OCI-LY1 (cell line): ENCODE measurements at regions not wholly inside any gene's neighbourhood (a gene's known extent, or its start where the extent isn't known, plus 50 kb on each side); places are given as distances from the start of the nearest gene placed in this dataset.

Experiments
- CTCF ChIP-seq: fragments of 200-600 bp; sonication (generic), shearing (Covaris generic); IDR thresholded peaks from 2 replicates; pipeline ENCODE4 v1.5.1; 2017; ENCODE audit warnings: mild to moderate bottlenecking, antibody characterized with exemption, low read length, moderate library complexity, mixed read lengths
- EZH2 ChIP-seq: fragments of 200-600 bp; sonication (generic), shearing (Covaris generic); IDR thresholded peaks from 2 replicates; pipeline ENCODE4 v1.8.0; 2017; ENCODE audit warnings: borderline replicate concordance, mixed run types, mild to moderate bottlenecking, antibody characterized with exemption, low read length, moderate library complexity, mixed read lengths

GRCh38 chr11:28628412-28628811, 520.2 kb downstream of the METTL15 start:
- TF ChIP-seq CTCF, result no peak
- TF ChIP-seq EZH2, result no peak
